ENCODE measurements at regions not wholly inside any gene's neighbourhood (a gene's known extent, or its start where the extent isn't known, plus 50 kb on each side); places are given as distances from the start of the nearest gene placed in this dataset.
"Not testable (repeated sequence)": the region's sequence is repeated elsewhere in the genome, so short reads cannot be mapped to it uniquely, and the experiment has no call there.

DNA sequence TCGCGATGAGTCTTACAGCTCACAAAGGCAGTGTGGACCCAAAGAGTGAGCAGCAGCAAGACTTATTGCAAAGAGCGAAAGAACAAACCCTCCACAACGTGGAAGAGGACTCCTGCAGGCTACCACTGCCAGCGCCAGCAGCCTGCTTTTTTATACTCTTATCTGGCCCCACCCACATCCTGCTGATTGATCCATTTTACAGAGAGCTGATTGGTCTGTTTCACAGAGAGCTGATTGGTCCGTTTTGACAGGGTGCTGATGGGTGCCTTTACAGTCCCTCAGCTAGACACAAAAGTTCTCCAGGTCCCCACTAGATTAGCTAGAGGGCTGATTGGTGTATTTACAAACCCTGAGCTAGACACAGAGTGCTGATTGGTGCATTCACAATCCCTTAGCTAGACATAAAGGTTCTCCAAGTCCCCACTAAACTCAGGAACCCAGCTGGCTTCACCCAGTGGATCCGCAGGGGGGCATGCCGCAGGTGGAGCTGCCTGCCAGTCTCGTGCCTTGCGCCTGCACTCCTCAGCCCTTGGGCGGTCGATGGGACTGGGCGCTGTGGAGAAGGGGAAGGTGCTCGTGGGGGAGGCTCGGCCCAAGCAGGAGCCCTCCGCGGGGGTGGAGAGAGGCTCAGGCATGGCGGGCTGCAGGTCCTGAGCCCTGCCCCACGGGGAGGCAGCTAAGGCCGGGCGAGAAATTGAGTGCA is 75.7 kb downstream of the QDPR start:
- H3K4me3 ChIP-seq (ENCODE audit: low read length); H3K27me3 ChIP-seq (ENCODE audit: insufficient read depth, low read length); H3K4me1 ChIP-seq (ENCODE audit: insufficient read depth, low read length); H2AFZ ChIP-seq (ENCODE audit: low read depth, low read length); H3K36me3 ChIP-seq (ENCODE audit: insufficient read depth, low read length); H3K9me3 ChIP-seq (ENCODE audit: low read length): not testable (repeated sequence)

- Histone ChIP-seq H3K27me3 (ENCODE audit: insufficient read depth, low read length) (no peaks in the 10 kb centered on the region), H3K9me3 (ENCODE audit: low read length) (no peaks in the 10 kb centered on the region), H2AFZ (ENCODE audit: low read depth, low read length) (no peak overlapping the region), H3K4me1 (ENCODE audit: insufficient read depth, low read length) (no peaks in the 10 kb centered on the region), H3K4me3 (ENCODE audit: low read length) (no peak overlapping the region), H3K36me3 (ENCODE audit: insufficient read depth, low read length) (no peaks in the 10 kb centered on the region)
Measured at GRCh38 chr4:17433827-17434226, 78.1 kb downstream of the QDPR start.

- Histone ChIP-seq H2AFZ (ENCODE audit: low read depth, low read length) (no peak overlapping the region), H3K4me1 (ENCODE audit: insufficient read depth, low read length) (no peaks in the 10 kb centered on the region), H3K27me3 (ENCODE audit: insufficient read depth, low read length) (peaks cover 3% of the 10 kb centered on the region), H3K9me3 (ENCODE audit: low read length) (no peaks in the 10 kb centered on the region), H3K4me3 (ENCODE audit: low read length) (no peak overlapping the region), H3K36me3 (ENCODE audit: insufficient read depth, low read length) (no peaks in the 10 kb centered on the region)
Measured at GRCh38 chr4:17427991-17428390, 83.9 kb downstream of the QDPR start.

- no peaks in the 10 kb centered on the region for H3K36me3 ChIP-seq (ENCODE audit: insufficient read depth, low read length)
- H2AFZ ChIP-seq (ENCODE audit: low read depth, low read length), result no peak overlapping the region
- no peak overlapping the region for H3K4me3 ChIP-seq (ENCODE audit: low read length)
- no peaks in the 10 kb centered on the region for H3K4me1 ChIP-seq (ENCODE audit: insufficient read depth, low read length)
- peaks cover 3% of the 10 kb centered on the region for H3K27me3 ChIP-seq (ENCODE audit: insufficient read depth, low read length)
- no peaks in the 10 kb centered on the region for H3K9me3 ChIP-seq (ENCODE audit: low read length)
Measured at GRCh38 chr4:17426222-17426621, 85.7 kb downstream of the QDPR start.

DNA sequence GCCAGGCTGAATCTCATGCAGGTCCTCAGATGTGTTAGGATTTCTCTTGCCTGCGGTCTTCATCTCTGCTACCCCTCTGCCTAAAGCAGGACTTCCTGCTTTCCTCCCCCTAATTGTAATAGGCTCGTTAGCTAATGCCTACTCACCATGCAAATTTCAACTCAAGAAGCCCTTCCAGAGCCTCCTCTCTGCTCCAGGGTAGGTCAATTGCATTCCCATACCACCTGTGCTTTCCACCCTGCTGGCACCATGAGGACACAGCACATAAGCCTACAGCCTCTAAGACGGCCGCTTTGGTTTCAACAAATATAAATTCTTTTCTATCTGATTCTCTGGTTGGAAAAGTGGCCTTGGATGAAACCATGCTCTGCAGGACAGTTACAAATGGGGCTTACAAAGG is 93.9 kb downstream of the QDPR start:
- no peaks in the 10 kb centered on the region for H3K27me3 ChIP-seq (ENCODE audit: insufficient read depth, low read length)
- H2AFZ ChIP-seq (ENCODE audit: low read depth, low read length), result no peak overlapping the region
- no peaks in the 10 kb centered on the region for H3K9me3 ChIP-seq (ENCODE audit: low read length)
- H3K36me3 ChIP-seq (ENCODE audit: insufficient read depth, low read length), result no peaks in the 10 kb centered on the region
- H3K4me3 ChIP-seq (ENCODE audit: low read length), result no peak overlapping the region
- no peaks in the 10 kb centered on the region for H3K4me1 ChIP-seq (ENCODE audit: insufficient read depth, low read length)

DNA sequence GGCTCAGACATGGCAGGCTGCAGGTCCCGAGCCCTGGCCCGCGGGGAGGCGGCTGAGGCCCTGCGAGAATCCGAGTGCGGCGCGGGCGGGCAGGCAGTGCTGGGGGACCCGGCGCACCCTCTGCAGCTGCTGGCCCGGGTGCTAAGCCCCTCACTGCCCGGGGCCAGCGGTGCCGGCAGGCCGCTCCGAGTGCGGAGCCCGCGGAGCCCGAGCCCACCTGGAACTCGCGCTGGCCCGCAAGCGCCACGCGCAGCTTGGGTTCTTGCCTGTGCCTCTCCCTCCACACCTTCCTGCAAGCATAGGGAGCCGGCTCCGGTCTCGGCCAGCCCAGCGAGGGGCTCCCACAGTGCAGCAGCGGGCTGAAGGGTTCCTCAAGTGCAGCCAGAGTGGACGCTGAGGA is 97.5 kb downstream of the QDPR start:
- Histone ChIP-seq H3K9me3 (ENCODE audit: low read length) (no peaks in the 10 kb centered on the region), H2AFZ (ENCODE audit: low read depth, low read length) (no peak overlapping the region), H3K4me3 (ENCODE audit: low read length) (no peak overlapping the region), H3K4me1 (ENCODE audit: insufficient read depth, low read length) (no peaks in the 10 kb centered on the region), H3K27me3 (ENCODE audit: insufficient read depth, low read length) (no peaks in the 10 kb centered on the region), H3K36me3 (ENCODE audit: insufficient read depth, low read length) (no peaks in the 10 kb centered on the region)

DNA sequence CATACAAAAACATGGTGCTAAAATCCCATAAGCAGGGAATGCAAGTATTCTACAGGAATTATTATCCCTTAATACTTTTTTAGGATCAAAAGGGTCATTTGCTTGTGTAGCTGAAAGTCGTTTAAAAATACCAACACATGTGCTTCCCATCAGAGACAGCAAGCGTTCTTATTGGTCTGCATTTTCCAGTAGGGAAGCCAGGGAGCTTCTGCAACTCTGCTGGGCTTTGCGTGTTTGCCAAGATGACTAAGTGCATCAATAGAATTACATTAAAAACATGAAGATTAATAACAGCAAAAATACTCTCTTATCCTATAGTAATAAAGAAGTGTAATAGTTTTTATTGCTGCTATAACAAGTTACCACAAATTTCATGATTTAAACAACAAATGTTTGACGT is 111.2 kb downstream of the QDPR start:
- H3K4me3 ChIP-seq (ENCODE audit: low read length), result no peak overlapping the region
- H2AFZ ChIP-seq (ENCODE audit: low read depth, low read length), result no peak overlapping the region
- H3K27me3 ChIP-seq (ENCODE audit: insufficient read depth, low read length), result no peaks in the 10 kb centered on the region
- H3K36me3 ChIP-seq (ENCODE audit: insufficient read depth, low read length), result no peaks in the 10 kb centered on the region
- no peaks in the 10 kb centered on the region for H3K4me1 ChIP-seq (ENCODE audit: insufficient read depth, low read length)
- H3K9me3 ChIP-seq (ENCODE audit: low read length), result no peaks in the 10 kb centered on the region

GRCh38 chr4:17398805-17399204 is 113.1 kb downstream of the QDPR start:
- H2AFZ ChIP-seq (ENCODE audit: low read depth, low read length), result no peak overlapping the region
- no peaks in the 10 kb centered on the region for H3K4me1 ChIP-seq (ENCODE audit: insufficient read depth, low read length)
- no peak overlapping the region for H3K4me3 ChIP-seq (ENCODE audit: low read length)
- H3K36me3 ChIP-seq (ENCODE audit: insufficient read depth, low read length), result no peaks in the 10 kb centered on the region
- no peaks in the 10 kb centered on the region for H3K9me3 ChIP-seq (ENCODE audit: low read length)
- no peaks in the 10 kb centered on the region for H3K27me3 ChIP-seq (ENCODE audit: insufficient read depth, low read length)

DNA sequence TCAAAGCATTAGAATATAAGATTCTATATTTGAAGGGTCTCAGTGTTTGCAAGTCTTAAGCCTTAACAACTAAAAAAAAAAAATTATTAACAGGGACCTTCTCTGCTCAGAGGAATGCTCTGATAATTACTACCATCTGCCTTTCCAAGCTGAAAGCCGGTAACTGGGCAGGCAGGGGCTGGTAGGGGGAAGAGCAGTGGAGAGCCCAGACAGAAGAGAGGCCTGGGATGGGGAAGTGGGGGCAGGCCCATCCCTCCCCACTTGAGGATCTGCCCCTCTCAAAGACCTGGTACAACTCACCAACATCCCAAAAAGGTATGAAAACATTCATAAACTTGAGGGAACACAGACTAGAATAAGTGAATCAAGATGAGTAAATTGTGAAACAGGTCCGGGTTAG is 113.9 kb downstream of the QDPR start:
- no peaks in the 10 kb centered on the region for H3K36me3 ChIP-seq (ENCODE audit: insufficient read depth, low read length)
- H3K27me3 ChIP-seq (ENCODE audit: insufficient read depth, low read length), result no peaks in the 10 kb centered on the region
- no peak overlapping the region for H2AFZ ChIP-seq (ENCODE audit: low read depth, low read length)
- H3K4me1 ChIP-seq (ENCODE audit: insufficient read depth, low read length), result no peaks in the 10 kb centered on the region
- H3K4me3 ChIP-seq (ENCODE audit: low read length), result no peak overlapping the region
- H3K9me3 ChIP-seq (ENCODE audit: low read length), result no peaks in the 10 kb centered on the region

DNA sequence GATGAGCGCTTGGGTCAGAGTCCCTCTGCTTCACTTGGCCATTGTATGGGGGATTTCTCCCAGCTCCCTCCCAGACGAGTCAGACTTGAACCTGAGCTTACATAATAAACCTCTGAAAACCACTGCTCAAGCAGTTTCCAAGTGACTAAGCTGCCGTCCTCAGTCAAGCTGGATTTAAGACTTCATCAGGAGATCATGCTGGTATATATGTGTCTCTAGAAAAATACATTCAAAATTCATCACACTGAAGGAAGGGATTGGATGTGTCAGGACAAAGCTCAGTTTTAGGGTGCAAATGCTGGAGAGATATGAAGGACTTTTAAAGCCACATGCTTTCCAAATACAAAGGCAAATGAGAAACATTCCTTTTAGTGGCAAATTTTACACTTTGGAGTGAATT is 114.3 kb downstream of the QDPR start:
- Histone ChIP-seq H3K4me1 (ENCODE audit: insufficient read depth, low read length) (no peaks in the 10 kb centered on the region), H2AFZ (ENCODE audit: low read depth, low read length) (no peak overlapping the region), H3K4me3 (ENCODE audit: low read length) (no peak overlapping the region), H3K27me3 (ENCODE audit: insufficient read depth, low read length) (no peaks in the 10 kb centered on the region), H3K9me3 (ENCODE audit: low read length) (no peaks in the 10 kb centered on the region), H3K36me3 (ENCODE audit: insufficient read depth, low read length) (no peaks in the 10 kb centered on the region)

- no peak overlapping the region for H2AFZ ChIP-seq (ENCODE audit: low read depth, low read length)
- no peaks in the 10 kb centered on the region for H3K27me3 ChIP-seq (ENCODE audit: insufficient read depth, low read length)
- no peaks in the 10 kb centered on the region for H3K4me1 ChIP-seq (ENCODE audit: insufficient read depth, low read length)
- H3K9me3 ChIP-seq (ENCODE audit: low read length), result no peaks in the 10 kb centered on the region
- H3K4me3 ChIP-seq (ENCODE audit: low read length), result no peak overlapping the region
- H3K36me3 ChIP-seq (ENCODE audit: insufficient read depth, low read length), result no peaks in the 10 kb centered on the region
Measured at GRCh38 chr4:17385403-17385802, 126.5 kb downstream of the QDPR start.

DNA sequence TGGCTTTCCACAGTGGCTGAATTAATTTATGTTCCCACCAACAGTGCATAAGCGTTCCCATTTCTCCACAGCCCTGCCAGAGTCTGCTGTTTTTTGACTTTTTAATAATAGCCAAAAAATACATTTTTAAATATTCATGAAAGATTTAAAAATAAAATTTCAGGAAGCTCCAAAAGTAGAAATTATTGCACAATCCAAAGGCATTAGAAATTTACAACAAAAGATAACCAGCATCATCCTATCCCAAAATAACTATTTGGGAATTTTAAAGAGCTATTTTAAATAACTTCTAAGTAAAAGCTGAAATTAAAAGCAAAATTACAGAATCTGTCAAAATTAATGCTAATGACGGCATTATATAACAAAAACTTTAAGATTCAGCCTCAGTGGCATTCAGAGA is 131.5 kb downstream of the QDPR start:
- Histone ChIP-seq H3K4me1 (ENCODE audit: insufficient read depth, low read length) (no peaks in the 10 kb centered on the region), H3K4me3 (ENCODE audit: low read length) (no peak overlapping the region), H3K9me3 (ENCODE audit: low read length) (no peaks in the 10 kb centered on the region), H3K27me3 (ENCODE audit: insufficient read depth, low read length) (no peaks in the 10 kb centered on the region), H3K36me3 (ENCODE audit: insufficient read depth, low read length) (no peaks in the 10 kb centered on the region), H2AFZ (ENCODE audit: low read depth, low read length) (no peak overlapping the region)

- Histone ChIP-seq H3K27me3 (ENCODE audit: insufficient read depth, low read length) (no peaks in the 10 kb centered on the region), H2AFZ (ENCODE audit: low read depth, low read length) (no peak overlapping the region), H3K36me3 (ENCODE audit: insufficient read depth, low read length) (no peaks in the 10 kb centered on the region), H3K9me3 (ENCODE audit: low read length) (no peaks in the 10 kb centered on the region), H3K4me3 (ENCODE audit: low read length) (no peak overlapping the region), H3K4me1 (ENCODE audit: insufficient read depth, low read length) (no peaks in the 10 kb centered on the region)
Measured at GRCh38 chr4:17376205-17376604, 135.7 kb downstream of the QDPR start.

DNA sequence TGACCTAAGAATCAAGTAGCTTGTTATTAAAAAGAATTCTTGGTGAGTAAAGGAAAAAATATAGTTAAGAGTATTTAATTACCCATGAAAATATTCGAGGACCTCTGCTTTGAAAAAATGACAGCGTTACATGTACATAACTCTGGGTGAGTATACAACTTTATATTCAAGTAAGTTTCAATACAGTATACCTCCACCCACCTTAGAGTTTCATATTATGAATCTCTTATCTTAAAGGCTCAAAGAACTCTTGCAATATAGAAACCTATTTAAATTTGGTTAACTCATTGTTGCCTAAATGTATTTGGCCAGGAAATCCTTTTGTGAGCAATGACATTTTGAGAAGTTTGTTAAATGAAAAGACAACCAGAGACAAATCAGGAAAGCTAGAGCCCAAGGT is 138.2 kb downstream of the QDPR start:
- Histone ChIP-seq H3K27me3 (ENCODE audit: insufficient read depth, low read length) (no peaks in the 10 kb centered on the region), H3K4me1 (ENCODE audit: insufficient read depth, low read length) (no peaks in the 10 kb centered on the region), H3K36me3 (ENCODE audit: insufficient read depth, low read length) (no peaks in the 10 kb centered on the region), H3K4me3 (ENCODE audit: low read length) (no peak overlapping the region), H3K9me3 (ENCODE audit: low read length) (no peaks in the 10 kb centered on the region), H2AFZ (ENCODE audit: low read depth, low read length) (no peak overlapping the region)

Measured in neuron (in vitro differentiated cells).